ENCODE measurements at regions not wholly inside any gene's neighbourhood (a gene's known extent, or its start where the extent isn't known, plus 50 kb on each side); places are given as distances from the start of the nearest gene placed in this dataset.

- TF ChIP-seq EZH2 (IDR thresholded peaks at IDR 0.05) (no peak), POLR2AphosphoS5 (IDR thresholded peaks at IDR 0.05; ENCODE audit: borderline replicate concordance, low read depth, low read length) (no peak)
Measured at GRCh38 chr4:86498863-86499166, 95.3 kb upstream of the PTPN13 start.
